Activated T-cell treated with anti-CD3 and anti-CD28 coated beads, Interleukin-2, amount 50 U/mL, for 72 hours (primary cell): ENCODE measurements at regions not wholly inside any gene's neighbourhood (a gene's known extent, or its start where the extent isn't known, plus 50 kb on each side); places are given as distances from the start of the nearest gene placed in this dataset.
A peak's percentile ranks its signal among the peaks of the same experiment; 100 is the strongest.

Source experiments
- ATAC-seq, 2 donors: fragments of 150-1000 bp; cut with Tn5 transposase; replicated peaks in 1 of 2; 2 replicates each; pipeline ENCODE4 v1.10.0; 2021; ENCODE audit warnings: moderate library complexity in 2 of 2, mild to moderate bottlenecking in 1 of 2
- DNase-seq, 2 donors: peaks; one replicate each; pipeline ENCODE4 v3.0.0; 2021 to 2022; ENCODE audit warnings: mixed read lengths in 1 of 2
- H3K27ac Mint-ChIP-seq: one replicate; pipeline ENCODE4 v1.8.0; 2022; ENCODE audit warnings: mild to moderate bottlenecking, moderate library complexity, mixed read lengths
- H3K27me3 Mint-ChIP-seq: one replicate; pipeline ENCODE4 v1.8.0; 2022; ENCODE audit warnings: low read depth, mixed read lengths
- H3K36me3 Mint-ChIP-seq, 2 donors: one replicate each; pipeline ENCODE4 v1.8.0; 2022; ENCODE audit warnings: mixed read lengths in 2 of 2, mild to moderate bottlenecking in 1 of 2; ENCODE audit not compliant: insufficient read depth in 2 of 2
- H3K4me1 Mint-ChIP-seq: one replicate; pipeline ENCODE4 v1.8.0; 2022; ENCODE audit warnings: low read depth, mixed read lengths
- H3K4me3 Mint-ChIP-seq, 2 donors: one replicate each; pipeline ENCODE4 v1.8.0; 2022; ENCODE audit warnings: mild to moderate bottlenecking in 2 of 2, mixed read lengths in 2 of 2, moderate library complexity in 2 of 2
- H3K9me3 Mint-ChIP-seq, 2 donors: one replicate each; pipeline ENCODE4 v1.8.0; 2022; ENCODE audit warnings: mixed read lengths in 2 of 2

- Mint-ChIP-seq H3K4me3 (no peak overlapping the region), H3K36me3 (no peaks in the 10 kb centered on the region), H3K27ac (no peak overlapping the region), H3K4me1 (no peaks in the 10 kb centered on the region), H3K27me3 (no peaks in the 10 kb centered on the region), H3K9me3 (peaks cover 0 to 1% of the 10 kb centered on the region in 2 donors)
- DNase-seq, result no peak
- peak; percentile 22 to 36 for ATAC-seq
Measured at GRCh38 chr7:88437132-88437531, 130.4 kb upstream of the STEAP4 start.

- no peak overlapping the region for H3K27ac Mint-ChIP-seq
- H3K4me3 Mint-ChIP-seq, result no peak overlapping the region
- H3K36me3 Mint-ChIP-seq, result no peaks in the 10 kb centered on the region
- H3K27me3 Mint-ChIP-seq, result no peaks in the 10 kb centered on the region
- DNase-seq (no peak), ATAC-seq (no peak)
- no peaks in the 10 kb centered on the region for H3K9me3 Mint-ChIP-seq
- H3K4me1 Mint-ChIP-seq, result no peaks in the 10 kb centered on the region
Measured at GRCh38 chr7:88432301-88432700, 125.6 kb upstream of the STEAP4 start.

GRCh38 chr7:88431882-88432281 lies 125.2 kb upstream of the STEAP4 start:
- Mint-ChIP-seq H3K4me1 (no peaks in the 10 kb centered on the region), H3K27me3 (no peaks in the 10 kb centered on the region), H3K9me3 (no peaks in the 10 kb centered on the region), H3K27ac (no peak overlapping the region), H3K36me3 (no peaks in the 10 kb centered on the region), H3K4me3 (no peak overlapping the region)
- ATAC-seq (no peak), DNase-seq (no peak)

GRCh38 chr7:88429382-88429781 lies 122.7 kb upstream of the STEAP4 start:
- no peaks in the 10 kb centered on the region for H3K27me3 Mint-ChIP-seq
- H3K27ac Mint-ChIP-seq, result peak overlapping the region; percentile 39
- H3K4me3 Mint-ChIP-seq, result no peak overlapping the region
- DNase-seq (no peak), ATAC-seq (no peak)
- no peaks in the 10 kb centered on the region for H3K4me1 Mint-ChIP-seq
- no peaks in the 10 kb centered on the region for H3K9me3 Mint-ChIP-seq
- no peaks in the 10 kb centered on the region for H3K36me3 Mint-ChIP-seq

- H3K4me3 Mint-ChIP-seq, result no peak overlapping the region
- H3K9me3 Mint-ChIP-seq, result no peaks in the 10 kb centered on the region
- no peak overlapping the region for H3K27ac Mint-ChIP-seq
- DNase-seq (no peak), ATAC-seq (no peak)
- no peaks in the 10 kb centered on the region for H3K4me1 Mint-ChIP-seq
- peaks cover 5% of the 10 kb centered on the region for H3K27me3 Mint-ChIP-seq
- no peaks in the 10 kb centered on the region for H3K36me3 Mint-ChIP-seq
Measured at GRCh38 chr7:88402529-88402928, 95.8 kb upstream of the STEAP4 start.

GRCh38 chr7:88401009-88401623 lies 94.4 kb upstream of the STEAP4 start:
- no peaks in the 10 kb centered on the region for H3K36me3 Mint-ChIP-seq
- H3K27me3 Mint-ChIP-seq, result peaks cover 5% of the 10 kb centered on the region
- peaks cover 10% of the 10 kb centered on the region for H3K4me1 Mint-ChIP-seq
- ATAC-seq (peak; percentile 39), DNase-seq (no peak)
- no peaks in the 10 kb centered on the region for H3K9me3 Mint-ChIP-seq
- H3K27ac Mint-ChIP-seq, result no peak overlapping the region
- no peak overlapping the region for H3K4me3 Mint-ChIP-seq

- DNase-seq (no peak), ATAC-seq (no peak)
- Mint-ChIP-seq H3K9me3 (no peaks in the 10 kb centered on the region), H3K4me3 (no peak overlapping the region), H3K27me3 (peaks cover 5% of the 10 kb centered on the region), H3K4me1 (peaks cover 11% of the 10 kb centered on the region), H3K27ac (no peak overlapping the region), H3K36me3 (no peaks in the 10 kb centered on the region)
Measured at GRCh38 chr7:88399696-88400240, 93.1 kb upstream of the STEAP4 start.

GRCh38 chr7:88399036-88399435 lies 92.3 kb upstream of the STEAP4 start:
- ATAC-seq, result no peak
- Mint-ChIP-seq H3K27ac (no peak overlapping the region), H3K4me1 (peaks cover 11% of the 10 kb centered on the region), H3K9me3 (no peaks in the 10 kb centered on the region), H3K36me3 (no peaks in the 10 kb centered on the region), H3K27me3 (peaks cover 5% of the 10 kb centered on the region), H3K4me3 (no peak overlapping the region)
- no peak for DNase-seq

- ATAC-seq, result no peak
- Mint-ChIP-seq H3K9me3 (no peaks in the 10 kb centered on the region), H3K4me3 (no peak overlapping the region), H3K27me3 (peaks cover 5% of the 10 kb centered on the region), H3K27ac (no peak overlapping the region), H3K4me1 (peaks cover 11% of the 10 kb centered on the region), H3K36me3 (no peaks in the 10 kb centered on the region)
- DNase-seq, result no peak
Measured at GRCh38 chr7:88398459-88398858, 91.8 kb upstream of the STEAP4 start.

- no peaks in the 10 kb centered on the region for H3K36me3 Mint-ChIP-seq
- ATAC-seq, result no peak
- no peak for DNase-seq
- H3K4me3 Mint-ChIP-seq, result no peak overlapping the region
- H3K4me1 Mint-ChIP-seq, result peaks cover 11% of the 10 kb centered on the region
- peaks cover 5% of the 10 kb centered on the region for H3K27me3 Mint-ChIP-seq
- no peak overlapping the region for H3K27ac Mint-ChIP-seq
- no peaks in the 10 kb centered on the region for H3K9me3 Mint-ChIP-seq
Measured at GRCh38 chr7:88396948-88397322, 90.2 kb upstream of the STEAP4 start.

- Mint-ChIP-seq H3K9me3 (no peaks in the 10 kb centered on the region), H3K4me1 (peaks cover 11% of the 10 kb centered on the region), H3K27ac (no peak overlapping the region), H3K4me3 (no peak overlapping the region), H3K36me3 (no peaks in the 10 kb centered on the region), H3K27me3 (peaks cover 5% of the 10 kb centered on the region)
- no peak for DNase-seq
- no peak for ATAC-seq
Measured at GRCh38 chr7:88396295-88396947, 89.7 kb upstream of the STEAP4 start.

- H3K9me3 Mint-ChIP-seq, result no peaks in the 10 kb centered on the region
- DNase-seq, result no peak
- no peaks in the 10 kb centered on the region for H3K36me3 Mint-ChIP-seq
- no peak overlapping the region for H3K4me3 Mint-ChIP-seq
- peaks cover 11% of the 10 kb centered on the region for H3K4me1 Mint-ChIP-seq
- H3K27ac Mint-ChIP-seq, result no peak overlapping the region
- no peak for ATAC-seq
- peaks cover 5% of the 10 kb centered on the region for H3K27me3 Mint-ChIP-seq
Measured at GRCh38 chr7:88395715-88396114, 89.0 kb upstream of the STEAP4 start.

- Mint-ChIP-seq H3K9me3 (no peaks in the 10 kb centered on the region), H3K4me3 (no peak overlapping the region), H3K27ac (no peak overlapping the region), H3K36me3 (no peaks in the 10 kb centered on the region), H3K4me1 (peaks cover 8% of the 10 kb centered on the region), H3K27me3 (peaks cover 18% of the 10 kb centered on the region)
- ATAC-seq (no peak), DNase-seq (no peak)
Measured at GRCh38 chr7:88391247-88391646, 84.6 kb upstream of the STEAP4 start.

GRCh38 chr7:88387368-88387767 lies 80.7 kb upstream of the STEAP4 start:
- H3K4me1 Mint-ChIP-seq, result peaks cover 7% of the 10 kb centered on the region
- H3K4me3 Mint-ChIP-seq, result no peak overlapping the region
- no peak for DNase-seq
- no peaks in the 10 kb centered on the region for H3K36me3 Mint-ChIP-seq
- no peaks in the 10 kb centered on the region for H3K9me3 Mint-ChIP-seq
- no peak overlapping the region for H3K27ac Mint-ChIP-seq
- H3K27me3 Mint-ChIP-seq, result peaks cover 18% of the 10 kb centered on the region
- ATAC-seq, result no peak
